LNCAP (cell line): ENCODE measurements at regions not wholly inside any gene's neighbourhood (a gene's known extent, or its start where the extent isn't known, plus 50 kb on each side); places are given as distances from the start of the nearest gene placed in this dataset.

Experiments
- CTCF ChIP-seq: fragments of 450-650 bp; IDR thresholded peaks from 2 replicates; pipeline ENCODE4 v1.5.1; 2017; ENCODE audit warnings: mild to moderate bottlenecking

DNA sequence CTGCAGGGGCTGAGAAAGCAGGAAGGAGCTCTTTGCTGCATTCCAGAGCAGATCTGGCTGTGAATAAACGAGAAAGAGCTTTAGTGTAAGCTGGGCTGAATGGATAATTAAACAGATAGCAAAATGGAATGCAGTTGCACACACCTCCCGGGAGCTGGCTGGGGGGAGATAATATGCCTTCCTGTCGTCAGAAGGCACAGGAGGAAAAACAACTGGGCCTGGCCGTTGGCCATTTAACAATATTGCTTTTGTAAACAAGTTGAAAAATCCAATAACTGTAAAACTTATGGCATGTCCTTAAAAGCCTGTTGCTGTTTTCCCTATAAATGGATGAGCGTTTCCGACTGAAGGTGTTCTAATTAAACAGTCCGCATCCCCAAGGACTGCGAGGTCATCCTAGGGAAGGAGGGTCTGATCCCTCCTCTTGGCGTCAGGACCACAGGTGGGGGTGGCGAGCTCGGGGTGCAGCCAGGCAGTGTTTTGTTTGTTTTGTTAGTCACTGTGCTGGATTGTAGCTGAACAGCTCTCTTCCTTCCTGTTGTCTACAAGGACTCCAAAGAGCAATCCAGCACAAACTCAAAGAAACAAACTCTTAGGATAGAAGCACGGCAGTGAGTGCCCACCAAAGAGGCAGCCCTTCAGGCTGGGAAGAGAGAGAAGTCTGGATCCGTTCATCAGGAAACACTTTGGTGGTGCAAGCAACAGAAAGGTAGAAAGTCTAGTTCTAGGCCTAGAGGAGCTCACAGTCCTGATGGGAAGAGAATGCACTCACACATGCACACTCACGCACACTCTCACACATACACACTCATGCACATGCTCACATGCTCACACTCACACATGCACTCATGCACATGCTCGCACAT, 133.4 kb upstream of the SMAD3 start:
- no peak for TF ChIP-seq CTCF

GRCh38 chr15:66932634-66933024, 132.8 kb upstream of the SMAD3 start:
- TF ChIP-seq CTCF, result no peak

DNA sequence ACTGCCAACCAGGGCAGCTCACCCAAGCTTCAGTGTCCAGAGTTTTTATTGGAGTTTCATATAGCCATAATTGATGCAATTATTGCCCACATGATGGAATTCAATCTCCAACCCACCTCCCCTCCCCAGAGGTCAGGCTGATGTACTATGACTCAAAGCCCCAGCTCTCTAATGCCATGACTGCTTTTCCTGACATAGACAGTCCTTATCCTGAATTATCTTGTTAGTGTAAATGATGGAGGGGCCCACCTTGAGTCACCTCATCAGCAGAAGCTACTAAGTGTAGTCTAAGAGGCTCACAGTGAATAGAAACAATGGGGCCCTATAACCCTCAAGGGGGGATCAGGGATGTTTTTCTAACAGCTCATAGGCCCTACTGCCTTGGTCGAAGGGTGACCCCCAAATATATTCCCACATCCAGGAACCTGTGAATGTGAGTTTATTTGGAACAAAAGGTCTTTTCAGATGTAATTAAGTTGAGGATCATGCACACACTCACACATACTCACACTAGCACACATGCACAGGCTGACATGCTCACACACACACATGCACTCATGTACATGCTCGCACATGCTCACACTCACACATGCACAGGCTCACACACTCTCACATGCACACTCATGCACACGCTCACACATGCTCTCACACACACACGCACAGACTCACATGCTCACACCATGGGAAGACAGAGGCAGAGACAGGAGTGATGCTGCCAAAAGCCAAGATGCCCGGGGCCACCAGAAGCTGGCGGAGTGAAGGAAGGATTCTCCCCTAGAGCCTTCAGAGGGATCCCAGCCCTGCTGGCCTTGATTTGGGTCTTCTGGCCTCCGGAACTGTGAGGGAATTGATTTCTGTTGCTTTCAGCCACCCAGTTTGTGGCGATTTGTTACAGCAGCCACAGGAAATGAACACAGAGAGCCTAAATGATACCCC, 131.2 kb upstream of the SMAD3 start:
- no peak for TF ChIP-seq CTCF

GRCh38 chr15:66934868-66935520, 130.4 kb upstream of the SMAD3 start:
- no peak for TF ChIP-seq CTCF

DNA sequence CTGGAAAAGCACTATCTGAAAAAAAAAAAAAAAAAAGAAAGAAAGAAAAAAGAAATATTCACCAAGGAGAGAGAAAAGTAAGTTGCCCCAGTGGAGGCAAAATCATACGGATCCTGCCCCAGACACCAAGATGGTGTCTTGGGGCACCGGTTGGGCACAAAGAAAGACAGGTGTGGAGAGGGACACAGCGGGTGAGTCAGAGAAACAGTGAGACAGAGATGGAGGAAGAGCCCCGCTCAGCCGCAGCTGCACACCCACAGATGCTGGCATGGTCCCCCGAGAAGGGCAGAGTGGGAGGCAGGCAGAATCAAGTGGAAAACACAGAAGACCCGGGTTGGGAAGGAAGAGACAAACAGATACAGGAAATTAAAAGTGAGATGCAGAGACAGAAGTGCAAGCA, 129.7 kb upstream of the SMAD3 start:
- TF ChIP-seq CTCF, result no peak

DNA sequence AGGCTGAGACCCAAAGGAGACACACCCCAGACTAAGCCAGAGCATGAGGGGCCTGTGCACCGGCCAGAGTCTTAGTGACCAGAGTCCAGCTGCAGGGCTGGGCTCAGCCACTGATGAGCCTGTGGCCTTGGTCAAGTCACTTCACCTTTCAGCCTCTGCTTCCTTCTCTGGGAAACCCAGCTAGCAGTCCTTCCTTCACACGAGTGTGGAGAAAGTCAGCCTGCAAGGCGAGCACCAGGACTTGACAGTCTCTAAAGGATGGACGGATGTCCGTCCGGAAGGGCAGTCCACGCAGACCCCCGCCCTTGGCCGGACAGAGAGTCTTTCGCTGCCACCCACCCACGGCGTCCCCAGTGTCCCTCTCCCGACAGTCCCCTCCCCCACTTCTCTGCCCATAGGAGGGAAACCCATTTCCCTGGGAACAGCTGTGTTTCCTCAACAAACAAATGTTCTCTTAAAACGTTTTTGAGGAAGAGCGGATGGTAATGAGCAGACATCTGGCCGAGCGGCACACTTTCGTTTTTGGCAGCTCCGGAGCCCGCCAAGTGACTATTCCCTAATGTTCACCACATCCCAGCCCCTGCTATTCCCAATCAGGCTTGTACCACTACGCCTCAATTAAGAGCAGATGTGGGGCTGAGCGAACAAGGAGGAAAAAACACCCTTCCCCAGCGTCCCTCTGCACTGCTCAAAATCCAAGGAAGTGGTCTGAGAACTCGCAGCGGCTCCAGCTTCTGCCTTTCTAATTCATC, 129.1 kb upstream of the SMAD3 start:
- TF ChIP-seq CTCF, result no peak
